NCI-H1930 (cell line): ENCODE measurements at regions not wholly inside any gene's neighbourhood (a gene's known extent, or its start where the extent isn't known, plus 50 kb on each side); places are given as distances from the start of the nearest gene placed in this dataset.
"Not testable (repeated sequence)": the region's sequence is repeated elsewhere in the genome, so short reads cannot be mapped to it uniquely, and the experiment has no call there.

Experiments used
- DNase-seq, 2 experiments: peaks; one replicate each; lab custom pipeline; 2025; lab: John Stamatoyannopoulos, UW

- no peak for DNase-seq
Measured at GRCh38 chr2:8119782-8120505, 561.9 kb upstream of the ID2 start.

GRCh38 chr2:8120506-8120860, 561.4 kb upstream of the ID2 start:
- DNase-seq = no peak

- DNase-seq = no peak
Measured at GRCh38 chr2:8121022-8121825, 560.6 kb upstream of the ID2 start.

GRCh38 chr2:8121826-8122513, 559.9 kb upstream of the ID2 start:
- no peak for DNase-seq

GRCh38 chr2:8122520-8122919, 559.3 kb upstream of the ID2 start:
- DNase-seq = no peak

- DNase-seq = no peak
Measured at GRCh38 chr2:8123464-8123863, 558.4 kb upstream of the ID2 start.

- DNase-seq = no peak
Measured at GRCh38 chr2:8125741-8126711, 555.8 kb upstream of the ID2 start.

GRCh38 chr2:8126783-8127182, 555.1 kb upstream of the ID2 start:
- no peak for DNase-seq

GRCh38 chr2:8131423-8131822, 550.4 kb upstream of the ID2 start:
- not testable (repeated sequence) for DNase-seq

GRCh38 chr2:8132351-8132831, 549.5 kb upstream of the ID2 start:
- DNase-seq = no peak

GRCh38 chr2:8132879-8133278, 549.0 kb upstream of the ID2 start:
- DNase-seq = no peak

GRCh38 chr2:8133363-8133762, 548.5 kb upstream of the ID2 start:
- DNase-seq = no peak

- no peak for DNase-seq
Measured at GRCh38 chr2:8133913-8134472, 547.9 kb upstream of the ID2 start.

GRCh38 chr2:8134473-8134932, 547.4 kb upstream of the ID2 start:
- DNase-seq = no peak

- DNase-seq = no peak
Measured at GRCh38 chr2:8134985-8135682, 546.7 kb upstream of the ID2 start.

- no peak for DNase-seq
Measured at GRCh38 chr2:8137801-8138200, 544.1 kb upstream of the ID2 start.

- no peak for DNase-seq
Measured at GRCh38 chr2:8138525-8138922, 543.3 kb upstream of the ID2 start.

GRCh38 chr2:8138923-8139667, 542.8 kb upstream of the ID2 start:
- no peak for DNase-seq

- DNase-seq = no peak
Measured at GRCh38 chr2:8139668-8140200, 542.1 kb upstream of the ID2 start.
